GM13976 (cell line): ENCODE measurements at regions not wholly inside any gene's neighbourhood (a gene's known extent, or its start where the extent isn't known, plus 50 kb on each side); places are given as distances from the start of the nearest gene placed in this dataset.

ENCODE experiments used
- DNase-seq: peaks from one replicate; pipeline ENCODE4 v3.0.0; 2012; ENCODE audit warnings: low spot score
- in situ Hi-C: fragments of 300-500 bp; cut with MboI; formaldehyde crosslinking; loops from one replicate; pipeline ENCODE4 v1.12.0; 2022; ENCODE audit warnings: low sequenced_read_pairs, mixed read lengths, inconsistent platforms; ENCODE audit not compliant: unreplicated experiment
- TF ChIP-seq, protein P1 (sequence below): IDR thresholded peaks from 2 replicates; pipeline ENCODE4 v1.5.1; 2012; ENCODE audit warnings: borderline replicate concordance, mild to moderate bottlenecking; ENCODE audit not compliant: insufficient read depth; ENCODE audit errors: extremely low read depth, missing control alignments, control extremely low read depth

DNA sequence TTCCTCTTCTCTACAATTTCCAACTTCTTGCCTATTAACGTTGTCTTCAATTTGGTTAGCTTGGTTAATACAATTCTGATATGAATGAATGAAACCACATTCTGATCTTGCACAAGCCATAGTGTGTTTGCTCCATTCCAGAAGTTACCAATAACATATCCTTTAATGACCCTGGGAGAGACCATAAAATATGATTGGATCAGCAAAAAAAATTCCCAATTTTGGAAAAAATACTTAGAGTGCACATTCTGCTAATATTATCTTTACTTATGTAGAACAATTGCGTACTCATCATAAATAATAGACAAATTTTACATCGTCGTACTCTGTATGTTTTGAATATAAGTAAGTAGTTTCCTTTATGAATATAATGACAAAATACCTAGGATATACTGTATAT is 117.2 kb downstream of the SLITRK5 start:
- DNase-seq, result no peak
- in situ Hi-C loops, result no loop called here
- TF ChIP-seq, protein P1, sequence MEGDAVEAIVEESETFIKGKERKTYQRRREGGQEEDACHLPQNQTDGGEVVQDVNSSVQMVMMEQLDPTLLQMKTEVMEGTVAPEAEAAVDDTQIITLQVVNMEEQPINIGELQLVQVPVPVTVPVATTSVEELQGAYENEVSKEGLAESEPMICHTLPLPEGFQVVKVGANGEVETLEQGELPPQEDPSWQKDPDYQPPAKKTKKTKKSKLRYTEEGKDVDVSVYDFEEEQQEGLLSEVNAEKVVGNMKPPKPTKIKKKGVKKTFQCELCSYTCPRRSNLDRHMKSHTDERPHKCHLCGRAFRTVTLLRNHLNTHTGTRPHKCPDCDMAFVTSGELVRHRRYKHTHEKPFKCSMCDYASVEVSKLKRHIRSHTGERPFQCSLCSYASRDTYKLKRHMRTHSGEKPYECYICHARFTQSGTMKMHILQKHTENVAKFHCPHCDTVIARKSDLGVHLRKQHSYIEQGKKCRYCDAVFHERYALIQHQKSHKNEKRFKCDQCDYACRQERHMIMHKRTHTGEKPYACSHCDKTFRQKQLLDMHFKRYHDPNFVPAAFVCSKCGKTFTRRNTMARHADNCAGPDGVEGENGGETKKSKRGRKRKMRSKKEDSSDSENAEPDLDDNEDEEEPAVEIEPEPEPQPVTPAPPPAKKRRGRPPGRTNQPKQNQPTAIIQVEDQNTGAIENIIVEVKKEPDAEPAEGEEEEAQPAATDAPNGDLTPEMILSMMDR, result no peak

DNA sequence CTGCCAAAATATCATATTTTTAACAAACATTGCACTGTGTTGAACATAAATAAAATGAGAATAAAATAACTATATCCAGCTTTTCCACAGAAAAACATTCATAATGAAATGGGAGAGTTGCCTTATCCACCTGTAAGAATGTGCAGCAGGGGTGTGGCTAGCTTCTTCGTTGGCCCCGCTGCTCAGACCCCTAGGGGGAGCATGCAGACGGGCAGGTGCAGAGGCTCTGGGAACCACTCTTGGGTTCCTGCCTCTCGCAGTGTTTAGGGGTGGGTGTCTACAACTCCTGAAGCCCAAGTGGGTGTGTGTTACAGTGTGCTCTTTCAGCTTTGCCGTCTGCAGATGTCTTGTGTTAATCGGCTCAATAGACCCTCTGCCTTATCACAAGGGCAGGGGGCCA is 121.7 kb downstream of the SLITRK5 start:
- in situ Hi-C loops, result no loop called here
- DNase-seq, result no peak
- TF ChIP-seq, protein P1, result no peak

DNA sequence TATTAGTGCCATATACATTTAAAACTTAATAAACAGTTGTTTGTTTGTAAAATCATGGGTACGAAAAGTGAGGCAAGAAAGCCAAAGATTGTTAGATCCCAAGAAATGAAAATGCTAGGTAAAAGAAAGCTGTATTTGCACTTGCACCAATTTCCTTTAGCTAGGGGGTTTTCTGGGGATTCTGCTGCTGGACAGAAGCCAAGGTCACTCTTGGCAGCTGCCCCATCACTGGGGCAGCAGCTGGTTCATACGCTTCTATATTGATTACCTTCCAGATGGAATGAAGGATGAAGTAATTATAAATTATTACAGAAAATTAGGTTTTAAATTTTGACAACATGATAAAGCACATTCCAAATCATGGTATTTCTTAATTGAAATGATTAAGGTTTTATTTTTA is 127.4 kb downstream of the SLITRK5 start:
- in situ Hi-C loops, result no loop called here

DNA sequence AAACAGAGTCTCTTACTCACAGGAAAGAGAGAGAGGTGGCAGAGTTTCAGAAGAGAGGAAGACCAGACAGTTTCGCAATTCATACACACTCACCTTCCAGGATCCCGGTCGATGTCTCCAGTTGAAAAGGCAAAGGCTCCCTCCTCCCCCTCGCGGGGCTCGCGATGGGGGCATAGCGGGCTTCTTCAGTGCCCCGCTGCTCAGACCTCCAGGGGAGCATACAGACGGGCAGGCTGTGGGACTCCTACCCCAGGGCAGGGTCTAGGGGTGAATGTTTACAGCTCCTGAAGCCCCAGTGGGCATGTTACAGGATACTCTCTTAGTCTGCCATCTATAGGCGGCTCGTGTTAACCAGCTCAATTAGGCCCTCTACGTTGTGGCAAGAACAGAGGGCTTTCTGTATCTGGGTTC is 139.2 kb downstream of the SLITRK5 start:
- DNase-seq, result no peak
- TF ChIP-seq, protein P1, result no peak
- in situ Hi-C loops, result no loop called here

More for the DNA sequence above, 127.4 kb downstream of the SLITRK5 start:
- DNase-seq, result no peak
- TF ChIP-seq, protein P1, result no peak

DNA sequence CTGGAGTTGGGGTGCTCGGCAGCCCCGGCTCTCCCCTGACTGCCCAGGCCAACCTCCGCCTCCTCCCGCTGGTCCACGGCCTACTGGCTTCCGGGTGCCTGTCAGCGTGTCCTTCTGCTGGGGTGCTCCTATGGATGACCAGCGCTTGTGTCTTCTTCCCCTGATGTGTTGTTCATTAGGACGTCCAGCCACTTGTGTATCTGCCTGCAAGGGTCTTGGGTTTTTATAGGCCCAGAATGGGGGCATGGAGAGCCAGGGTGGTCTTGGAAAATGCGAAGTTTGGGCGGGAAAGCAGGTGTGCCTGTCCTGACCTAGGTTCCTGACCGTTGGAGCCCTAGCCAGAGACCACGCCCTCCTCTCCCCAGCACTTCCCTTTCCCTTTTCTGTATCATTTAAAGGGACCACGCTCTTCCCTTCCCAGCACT is 139.8 kb downstream of the SLITRK5 start:
- in situ Hi-C loops, result no loop called here
- DNase-seq, result no peak
- TF ChIP-seq, protein P1, result no peak

DNA sequence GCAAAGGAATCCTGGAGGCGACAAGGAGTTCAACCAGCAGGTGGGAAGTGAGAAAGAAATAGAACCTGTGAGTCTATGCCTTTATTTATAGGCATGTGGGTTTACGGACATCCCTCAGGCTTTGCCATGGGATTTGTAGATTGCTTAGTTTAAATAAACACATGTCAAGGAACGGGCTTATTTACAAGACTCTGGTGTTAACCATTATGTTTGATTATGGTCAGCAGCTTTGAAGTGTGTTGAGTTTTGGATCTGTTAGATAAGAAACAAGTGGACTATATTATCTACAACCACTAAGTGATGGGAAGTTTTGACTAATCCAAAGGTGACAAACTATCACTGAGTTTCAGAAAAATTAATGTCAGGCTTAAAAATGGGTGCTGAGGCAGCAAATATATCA is 143.2 kb downstream of the SLITRK5 start:
- in situ Hi-C loops, result no loop called here
- TF ChIP-seq, protein P1, result no peak
- no peak for DNase-seq

DNA sequence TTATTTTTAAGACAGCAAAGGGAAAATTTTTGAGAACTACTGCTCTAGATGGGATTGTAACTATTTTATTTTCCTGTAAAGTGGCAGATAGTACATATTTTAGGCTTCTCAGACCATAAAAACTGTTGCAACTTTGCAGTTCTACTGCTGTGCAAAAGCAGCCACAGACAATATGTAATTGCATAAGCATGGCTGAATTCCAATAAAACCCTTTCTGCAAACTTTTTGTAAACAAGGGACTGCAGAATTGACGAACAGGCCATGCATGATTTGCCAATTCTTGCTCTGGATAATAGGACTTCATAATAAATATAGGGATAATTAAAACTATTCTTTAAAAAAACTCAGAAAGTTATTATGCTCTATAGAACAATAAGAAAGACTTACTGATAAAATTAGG is 149.1 kb downstream of the SLITRK5 start:
- TF ChIP-seq, protein P1, result no peak
- no peak for DNase-seq
- in situ Hi-C loops, result no loop called here
